CD4-positive, alpha-beta T cell (primary cell): ENCODE measurements at regions not wholly inside any gene's neighbourhood (a gene's known extent, or its start where the extent isn't known, plus 50 kb on each side); places are given as distances from the start of the nearest gene placed in this dataset.

ENCODE experiments used
- ATAC-seq: fragments of 200-7000 bp; cut with Tn5 transposase; one replicate; pipeline ENCODE4 v1.10.0; 2022; ENCODE audit warnings: mild to moderate bottlenecking; ENCODE audit not compliant: poor library complexity
- CTCF ChIA-PET: fragments of 350-600 bp; sonication (Branson Sonifier 250); formaldehyde crosslinking; loops from one replicate; lab custom pipeline; 2021; ENCODE audit warnings: antibody characterized with exemption, inconsistent platforms; lab: Charles Lee
- POLR2A ChIA-PET: fragments of 350-600 bp; sonication (Branson Sonifier 250); formaldehyde crosslinking; loops from one replicate; lab custom pipeline; 2021; ENCODE audit warnings: antibody characterized with exemption, inconsistent platforms; lab: Charles Lee
- DNase-seq, 14 experiments: peaks; one replicate each; pipeline ENCODE4 v3.0.0-alpha.2; 2013 to 2020; ENCODE audit warnings: mixed read lengths in 2 of 14
- H3K27ac ChIP-seq, 2 donors: one replicate each; pipeline versions ENCODE4 v1.5.1 to v1.7.0; 2013; ENCODE audit warnings: low read length in 2 of 2, low read depth in 1 of 2, mild to moderate bottlenecking in 1 of 2
- H3K27me3 ChIP-seq, 2 experiments: 1 replicate in 1 of 2; 2 replicates in 1 of 2; pipeline versions ENCODE4 v1.6.1 to v1.7.0; 2013; ENCODE audit warnings: low read length in 2 of 2, control low read depth in 1 of 2, mild to moderate bottlenecking in 1 of 2, moderate library complexity in 1 of 2; ENCODE audit not compliant: insufficient read depth in 2 of 2, control insufficient read depth in 1 of 2
- H3K36me3 ChIP-seq: one replicate; pipeline ENCODE4 v1.6.1; 2013; ENCODE audit warnings: low read length, control low read depth; ENCODE audit not compliant: insufficient read depth
- H3K4me1 ChIP-seq: one replicate; pipeline ENCODE4 v1.6.1; 2013; ENCODE audit warnings: low read length, control low read depth; ENCODE audit not compliant: insufficient read depth
- H3K4me3 ChIP-seq: one replicate; pipeline ENCODE4 v1.5.1; 2013; ENCODE audit warnings: mild to moderate bottlenecking, low read length, moderate library complexity
- H3K9me3 ChIP-seq, 2 experiments: 1 replicate in 1 of 2; 2 replicates in 1 of 2; pipeline versions ENCODE4 v1.6.1 to v1.7.0; 2013; ENCODE audit warnings: low read length in 2 of 2, mild to moderate bottlenecking in 2 of 2, control low read depth in 1 of 2, moderate library complexity in 1 of 2; ENCODE audit not compliant: control insufficient read depth in 1 of 2, insufficient read depth in 1 of 2
- H3K27ac Mint-ChIP-seq: one replicate; pipeline ENCODE4 v1.8.0; 2020; ENCODE audit warnings: mixed read lengths
- H3K27me3 Mint-ChIP-seq: one replicate; pipeline ENCODE4 v1.8.0; 2021; ENCODE audit warnings: mixed read lengths
- H3K36me3 Mint-ChIP-seq: one replicate; pipeline ENCODE4 v1.8.0; 2021; ENCODE audit warnings: low read depth, mixed read lengths
- H3K4me1 Mint-ChIP-seq: one replicate; pipeline ENCODE4 v1.8.0; 2021; ENCODE audit warnings: low read depth, mixed read lengths
- H3K4me3 Mint-ChIP-seq: one replicate; pipeline ENCODE4 v1.8.0; 2020; ENCODE audit warnings: mild to moderate bottlenecking, mixed read lengths
- H3K9me3 Mint-ChIP-seq: one replicate; pipeline ENCODE4 v1.8.0; 2020; ENCODE audit warnings: mixed read lengths
- intact Hi-C, 2 experiments: fragments of 100-400 bp; cut with DNase I in 1 of 2; cut with micrococcal nuclease in 1 of 2; formaldehyde crosslinking; loops; one replicate each; pipeline versions ENCODE4 v1.15.1 to v1.9.0; 2023 to 2025; cut with DNase I, micrococcal nuclease
- TF ChIP-seq, protein P1 (sequence below): fragments of 200-600 bp; IDR thresholded peaks from one replicate; pipeline ENCODE4 v1.8.0; 2022; ENCODE audit warnings: antibody characterized with exemption, mild to moderate bottlenecking

DNA sequence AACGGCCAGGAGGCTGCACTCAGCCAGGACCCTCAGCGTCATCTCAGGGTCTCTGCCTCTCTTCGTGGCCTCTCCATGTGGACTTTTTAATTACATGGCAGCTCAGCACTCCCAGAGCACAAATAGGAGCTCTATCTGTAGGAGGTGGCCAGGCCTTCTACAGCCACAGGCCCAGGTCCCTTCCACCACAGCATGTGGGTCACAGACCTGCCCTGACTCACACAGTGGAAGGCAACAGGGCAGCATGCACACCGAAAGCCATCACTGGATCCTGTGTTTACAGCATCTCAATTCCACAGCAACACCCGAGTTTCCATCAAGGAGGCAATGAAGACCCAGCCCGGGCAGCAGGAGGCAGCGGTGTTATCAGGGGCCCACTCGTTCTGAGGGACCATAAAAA is 65.8 kb upstream of the CD93 start:
- POLR2A ChIA-PET, result no interaction called here
- Histone ChIP-seq H3K4me3 (no peak overlapping the region), H3K4me1 (no peaks in the 10 kb centered on the region), H3K9me3 (no peaks in the 10 kb centered on the region), H3K27ac (no peak overlapping the region), H3K27me3 (no peaks in the 10 kb centered on the region), H3K36me3 (no peaks in the 10 kb centered on the region)
- Mint-ChIP-seq H3K36me3 (no peaks in the 10 kb centered on the region), H3K4me3 (no peak overlapping the region), H3K9me3 (no peaks in the 10 kb centered on the region), H3K27me3 (no peaks in the 10 kb centered on the region), H3K4me1 (no peaks in the 10 kb centered on the region), H3K27ac (no peak overlapping the region)
- intact Hi-C loops, result no loop called here
- DNase-seq (peak in 1 of 14 experiments; percentile 34), ATAC-seq (no peak)
- TF ChIP-seq, protein P1, sequence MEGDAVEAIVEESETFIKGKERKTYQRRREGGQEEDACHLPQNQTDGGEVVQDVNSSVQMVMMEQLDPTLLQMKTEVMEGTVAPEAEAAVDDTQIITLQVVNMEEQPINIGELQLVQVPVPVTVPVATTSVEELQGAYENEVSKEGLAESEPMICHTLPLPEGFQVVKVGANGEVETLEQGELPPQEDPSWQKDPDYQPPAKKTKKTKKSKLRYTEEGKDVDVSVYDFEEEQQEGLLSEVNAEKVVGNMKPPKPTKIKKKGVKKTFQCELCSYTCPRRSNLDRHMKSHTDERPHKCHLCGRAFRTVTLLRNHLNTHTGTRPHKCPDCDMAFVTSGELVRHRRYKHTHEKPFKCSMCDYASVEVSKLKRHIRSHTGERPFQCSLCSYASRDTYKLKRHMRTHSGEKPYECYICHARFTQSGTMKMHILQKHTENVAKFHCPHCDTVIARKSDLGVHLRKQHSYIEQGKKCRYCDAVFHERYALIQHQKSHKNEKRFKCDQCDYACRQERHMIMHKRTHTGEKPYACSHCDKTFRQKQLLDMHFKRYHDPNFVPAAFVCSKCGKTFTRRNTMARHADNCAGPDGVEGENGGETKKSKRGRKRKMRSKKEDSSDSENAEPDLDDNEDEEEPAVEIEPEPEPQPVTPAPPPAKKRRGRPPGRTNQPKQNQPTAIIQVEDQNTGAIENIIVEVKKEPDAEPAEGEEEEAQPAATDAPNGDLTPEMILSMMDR, result no peak
- CTCF ChIA-PET, result no interaction called here

DNA sequence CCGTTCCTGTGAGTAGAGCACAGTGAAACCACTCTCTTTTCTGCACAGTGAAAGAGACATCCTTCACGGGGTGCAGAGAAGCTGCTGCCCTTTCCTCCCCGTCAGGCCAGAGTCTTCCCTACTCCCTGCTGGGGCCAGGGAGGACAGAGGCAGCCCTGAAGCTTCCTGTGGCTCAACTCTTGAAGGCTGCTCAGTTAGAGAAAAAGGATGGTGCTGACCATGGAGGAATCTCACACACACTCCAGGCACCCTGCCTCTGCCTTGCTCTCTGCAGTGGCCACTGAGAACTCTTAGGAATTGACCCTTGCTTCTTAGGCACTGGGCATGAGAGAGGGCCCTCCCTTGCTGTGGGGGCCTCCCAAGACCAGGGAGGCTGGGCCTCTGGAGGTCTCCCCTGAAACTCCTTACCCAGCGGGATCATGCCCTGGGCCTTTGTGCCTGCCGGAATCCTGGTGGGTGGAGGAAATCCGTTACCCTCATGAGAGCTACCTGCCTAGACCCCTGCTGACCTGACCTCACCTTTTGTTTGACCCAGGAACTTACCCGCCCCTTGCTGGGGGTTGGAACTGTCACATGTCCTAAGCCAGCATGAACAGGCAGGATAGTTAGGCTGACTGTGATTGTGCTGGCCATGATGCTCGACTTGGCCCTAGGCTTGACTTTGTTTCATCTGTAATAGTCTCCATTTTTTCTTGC is 65.0 kb upstream of the CD93 start:
- Histone ChIP-seq H3K4me1 (no peaks in the 10 kb centered on the region), H3K27ac (no peak overlapping the region), H3K9me3 (no peaks in the 10 kb centered on the region), H3K27me3 (no peaks in the 10 kb centered on the region), H3K36me3 (no peaks in the 10 kb centered on the region), H3K4me3 (no peak overlapping the region)
- H3K4me3 Mint-ChIP-seq, result no peak overlapping the region
- no peaks in the 10 kb centered on the region for H3K9me3 Mint-ChIP-seq
- TF ChIP-seq, protein P1, result no peak
- no peak for ATAC-seq
- H3K4me1 Mint-ChIP-seq, result no peaks in the 10 kb centered on the region
- intact Hi-C loops, result no loop called here
- POLR2A ChIA-PET, result no interaction called here
- no peaks in the 10 kb centered on the region for H3K36me3 Mint-ChIP-seq
- DNase-seq, result no peak
- H3K27ac Mint-ChIP-seq, result no peak overlapping the region
- no peaks in the 10 kb centered on the region for H3K27me3 Mint-ChIP-seq
- CTCF ChIA-PET, result no interaction called here

DNA sequence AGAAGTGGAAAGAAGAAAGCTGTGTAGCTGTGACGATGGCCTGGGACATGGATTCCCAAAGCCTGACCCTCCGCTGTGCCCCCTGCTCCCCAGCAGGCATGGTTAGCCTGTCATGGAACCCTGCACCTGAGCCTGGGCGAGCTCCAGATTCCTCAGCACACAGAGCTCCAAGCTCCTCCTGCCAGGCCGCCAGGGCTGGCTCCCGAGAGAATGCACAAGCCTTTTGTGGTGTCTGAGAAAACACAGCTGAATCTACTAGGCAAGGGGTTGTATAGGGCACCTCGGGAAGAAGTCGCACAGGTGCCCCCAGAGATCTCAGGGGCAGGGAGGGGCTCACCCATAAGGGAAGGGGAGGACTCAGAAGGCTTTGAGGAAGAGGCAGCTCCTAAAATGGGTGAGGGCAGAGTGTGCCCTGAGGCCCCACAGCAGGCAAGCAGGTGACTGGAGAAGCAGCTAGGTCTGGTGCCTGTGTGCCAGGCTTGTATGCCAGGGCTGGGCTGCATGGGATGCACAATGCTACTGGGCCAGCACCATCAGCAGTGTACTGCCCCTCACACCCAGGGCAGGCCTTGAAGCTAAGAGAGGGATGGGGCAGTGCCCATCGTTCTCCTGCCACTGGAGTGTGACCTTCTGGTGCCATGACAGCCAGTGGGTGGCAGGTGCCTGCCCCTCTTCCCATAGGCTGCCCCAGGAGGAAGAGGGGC is 64.3 kb upstream of the CD93 start:
- Mint-ChIP-seq H3K9me3 (no peaks in the 10 kb centered on the region), H3K27me3 (no peaks in the 10 kb centered on the region), H3K27ac (no peak overlapping the region), H3K4me1 (no peaks in the 10 kb centered on the region), H3K4me3 (no peak overlapping the region), H3K36me3 (no peaks in the 10 kb centered on the region)
- no peak for ATAC-seq
- H3K27ac ChIP-seq, result no peak overlapping the region
- no peaks in the 10 kb centered on the region for H3K4me1 ChIP-seq
- H3K4me3 ChIP-seq, result no peak overlapping the region
- no peaks in the 10 kb centered on the region for H3K27me3 ChIP-seq
- intact Hi-C loops, result no loop called here
- CTCF ChIA-PET, result no interaction called here
- POLR2A ChIA-PET, result no interaction called here
- no peaks in the 10 kb centered on the region for H3K36me3 ChIP-seq
- TF ChIP-seq, protein P1, result no peak
- H3K9me3 ChIP-seq, result no peaks in the 10 kb centered on the region
- DNase-seq, result no peak
